GM12874 (cell line): ENCODE measurements at regions not wholly inside any gene's neighbourhood (a gene's known extent, or its start where the extent isn't known, plus 50 kb on each side); places are given as distances from the start of the nearest gene placed in this dataset.

Source experiments
- TF ChIP-seq, protein P1 (sequence below): IDR thresholded peaks from 2 replicates; pipeline ENCODE4 v1.5.1; 2011; ENCODE audit warnings: low read depth, mild to moderate bottlenecking, control low read depth, low read length, moderate library complexity; ENCODE audit not compliant: insufficient read depth

DNA sequence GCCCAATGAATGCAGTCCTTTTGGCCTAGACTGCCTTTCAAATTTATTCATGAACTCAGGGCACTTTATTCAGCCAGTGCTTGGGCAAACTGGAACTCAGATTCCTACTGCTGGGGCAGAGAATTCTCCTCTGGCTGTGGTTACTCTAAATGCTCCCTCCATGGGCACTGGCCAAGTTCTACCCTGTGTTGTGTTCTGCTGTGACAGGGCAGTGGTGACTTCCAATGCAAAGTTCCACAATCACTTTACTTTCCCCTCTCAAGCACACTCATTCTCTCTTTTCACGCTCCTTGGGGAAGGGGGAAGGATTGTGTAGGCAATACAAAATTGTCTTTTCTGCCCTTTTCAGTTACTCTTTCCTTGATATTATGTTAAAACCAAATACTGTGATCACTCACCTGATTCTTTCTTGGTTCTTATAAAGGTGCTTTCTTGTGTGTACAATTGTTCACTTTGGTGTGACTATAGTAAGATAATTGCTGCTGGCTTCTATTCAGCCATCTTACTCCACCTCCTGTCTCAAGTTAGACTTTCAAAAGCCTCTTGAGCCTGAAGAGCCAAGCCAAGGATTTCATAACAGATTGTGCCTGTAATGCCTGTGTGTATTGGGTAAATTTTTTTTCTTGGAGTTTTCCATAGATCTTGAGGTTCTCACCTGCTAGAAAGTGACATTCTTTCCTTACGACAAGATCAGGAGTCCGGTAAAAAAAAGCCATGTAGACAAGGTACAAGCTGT, 1078.6 kb downstream of the FAM133A start:
- TF ChIP-seq, protein P1, sequence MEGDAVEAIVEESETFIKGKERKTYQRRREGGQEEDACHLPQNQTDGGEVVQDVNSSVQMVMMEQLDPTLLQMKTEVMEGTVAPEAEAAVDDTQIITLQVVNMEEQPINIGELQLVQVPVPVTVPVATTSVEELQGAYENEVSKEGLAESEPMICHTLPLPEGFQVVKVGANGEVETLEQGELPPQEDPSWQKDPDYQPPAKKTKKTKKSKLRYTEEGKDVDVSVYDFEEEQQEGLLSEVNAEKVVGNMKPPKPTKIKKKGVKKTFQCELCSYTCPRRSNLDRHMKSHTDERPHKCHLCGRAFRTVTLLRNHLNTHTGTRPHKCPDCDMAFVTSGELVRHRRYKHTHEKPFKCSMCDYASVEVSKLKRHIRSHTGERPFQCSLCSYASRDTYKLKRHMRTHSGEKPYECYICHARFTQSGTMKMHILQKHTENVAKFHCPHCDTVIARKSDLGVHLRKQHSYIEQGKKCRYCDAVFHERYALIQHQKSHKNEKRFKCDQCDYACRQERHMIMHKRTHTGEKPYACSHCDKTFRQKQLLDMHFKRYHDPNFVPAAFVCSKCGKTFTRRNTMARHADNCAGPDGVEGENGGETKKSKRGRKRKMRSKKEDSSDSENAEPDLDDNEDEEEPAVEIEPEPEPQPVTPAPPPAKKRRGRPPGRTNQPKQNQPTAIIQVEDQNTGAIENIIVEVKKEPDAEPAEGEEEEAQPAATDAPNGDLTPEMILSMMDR: no peak

DNA sequence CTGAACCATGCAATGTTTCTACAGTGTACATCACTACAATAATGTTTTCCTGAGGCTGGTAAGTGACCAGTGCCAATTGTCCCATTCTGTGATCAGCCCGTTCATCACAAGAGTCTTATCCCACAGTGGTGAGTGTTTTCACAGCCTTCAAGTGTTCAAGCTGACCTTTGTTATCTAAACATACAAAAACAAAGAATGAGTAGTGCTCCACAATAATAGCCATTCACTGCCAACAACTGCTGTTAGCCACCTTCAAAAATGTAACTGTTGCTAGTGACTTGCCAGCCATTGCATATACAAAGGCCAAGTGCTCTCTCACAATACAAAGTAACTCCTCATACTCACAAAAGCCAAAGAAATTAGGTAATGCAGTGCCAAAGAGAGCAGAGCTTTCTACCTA, 1084.1 kb downstream of the FAM133A start:
- TF ChIP-seq, protein P1: no peak

DNA sequence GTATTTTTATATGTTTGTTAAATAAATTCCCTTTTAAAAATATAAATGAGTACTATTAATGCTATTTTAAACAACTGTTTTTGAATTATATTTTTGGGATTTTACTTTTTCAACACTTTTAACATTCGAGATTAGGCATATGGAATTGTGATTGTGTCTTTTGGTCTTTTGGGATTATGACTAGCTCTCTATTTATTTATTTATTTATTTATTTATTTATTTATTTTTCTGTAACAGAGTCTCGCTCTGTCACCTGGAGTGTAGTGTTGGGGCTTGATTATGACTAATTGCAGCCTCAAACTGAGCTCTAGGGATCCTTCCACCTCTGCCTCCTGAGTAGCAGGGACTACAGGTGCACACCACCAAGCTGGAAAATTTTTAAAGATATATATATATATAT, 1101.6 kb downstream of the FAM133A start:
- TF ChIP-seq, protein P1: no peak

DNA sequence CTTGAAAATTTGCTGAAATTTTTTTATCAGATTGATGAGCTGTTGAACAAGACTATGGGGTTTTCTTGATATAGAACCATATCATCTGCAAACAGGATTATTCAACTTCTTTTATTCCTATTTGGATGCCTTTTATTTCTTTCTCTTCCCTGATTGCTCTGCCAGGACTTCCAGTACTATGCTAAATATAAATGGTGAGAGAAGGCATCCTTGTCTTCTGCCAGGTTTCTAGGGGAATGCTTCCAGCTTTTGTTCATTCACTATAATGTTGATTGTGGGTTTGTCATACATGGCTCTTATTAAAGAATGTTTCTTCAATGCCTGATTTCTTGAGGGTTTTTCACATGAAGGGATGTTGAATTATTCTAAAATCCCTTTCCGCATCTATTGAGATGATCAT, 1139.5 kb downstream of the FAM133A start:
- TF ChIP-seq, protein P1: no peak

DNA sequence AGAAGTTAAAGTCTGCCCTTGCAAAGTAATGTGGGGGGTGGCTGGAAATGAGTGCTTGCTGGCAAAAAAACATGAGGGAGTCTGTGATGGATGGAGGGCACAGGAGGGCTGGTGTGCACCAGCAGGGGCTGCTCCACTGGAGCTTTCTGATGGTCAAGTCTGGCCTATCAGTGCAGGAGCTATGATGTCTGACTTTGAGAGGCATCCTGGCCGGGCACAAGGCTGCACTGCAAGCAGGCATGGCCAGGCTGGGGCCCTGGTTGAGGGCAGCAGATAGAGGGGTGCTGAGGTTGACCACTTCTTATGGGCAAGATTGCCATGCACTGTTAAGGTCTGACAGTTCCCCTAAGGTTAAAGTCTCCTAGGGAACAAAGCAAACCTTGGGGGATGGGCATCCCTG, 1140.2 kb downstream of the FAM133A start:
- TF ChIP-seq, protein P1: no peak

DNA sequence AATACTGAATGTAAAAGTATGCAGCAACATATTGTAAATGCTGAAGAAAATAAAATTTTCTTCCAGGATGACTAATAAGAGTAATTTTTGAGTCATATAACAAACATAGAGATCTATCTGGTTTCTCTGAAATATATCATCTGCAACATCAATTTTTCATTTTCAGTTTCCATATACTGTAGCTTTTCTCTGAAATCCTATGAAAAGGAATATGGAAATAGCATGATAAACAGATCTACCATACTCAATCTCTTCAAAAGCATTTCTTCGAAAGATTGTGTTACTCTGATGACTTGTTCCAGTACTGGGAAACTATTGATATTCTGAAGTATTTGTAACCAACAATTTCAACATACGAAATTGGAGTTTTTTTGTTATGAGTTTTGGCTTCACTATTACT, 1156.7 kb downstream of the FAM133A start:
- TF ChIP-seq, protein P1: no peak

DNA sequence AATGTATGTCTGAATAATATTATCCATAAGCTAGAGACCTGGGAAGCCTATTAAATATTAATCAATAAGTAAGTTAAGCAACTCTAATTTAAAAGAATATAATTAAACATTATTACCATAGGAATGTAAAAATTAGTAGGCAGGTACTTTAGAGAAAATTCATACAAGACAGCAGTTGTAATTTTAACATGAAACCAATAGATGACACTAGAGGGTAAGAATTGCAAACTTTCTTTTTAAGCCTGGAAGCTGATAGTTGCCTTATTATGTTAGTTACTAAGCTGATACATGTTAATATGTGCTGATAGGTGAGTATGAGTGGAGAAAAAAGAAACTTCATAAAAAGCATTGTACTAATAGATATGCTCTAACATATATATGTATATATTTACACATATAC, 1157.4 kb downstream of the FAM133A start:
- TF ChIP-seq, protein P1: peak; percentile 14; the same call in 1 of the 2 replicates
